Astrocyte (in vitro differentiated cells and primary cell): ENCODE measurements at regions not wholly inside any gene's neighbourhood (a gene's known extent, or its start where the extent isn't known, plus 50 kb on each side); places are given as distances from the start of the nearest gene placed in this dataset.

ENCODE experiments used
- DNase-seq: peaks from one replicate; pipeline ENCODE4 v3.0.0-alpha.2; 2010; ENCODE audit warnings: low read depth
- FAIRE-seq: peaks from 2 replicates; lab custom pipeline; 2011; peaks lifted over from hg19 to GRCh38; lab: Jason Lieb, UNC
- H2AFZ ChIP-seq: 2 replicates; pipeline ENCODE4 v1.6.0; 2012; ENCODE audit warnings: low read depth, low read length, inconsistent platforms
- H3K27ac ChIP-seq: 2 replicates; pipeline ENCODE4 v1.5.1; 2011; ENCODE audit warnings: low read depth, low read length, inconsistent platforms
- H3K27me3 ChIP-seq: 2 replicates; pipeline ENCODE4 v1.6.0; 2011; ENCODE audit warnings: low read length, inconsistent platforms; ENCODE audit not compliant: insufficient read depth
- H3K36me3 ChIP-seq: 2 replicates; pipeline ENCODE4 v1.5.1; 2011; ENCODE audit warnings: low read length, inconsistent platforms; ENCODE audit not compliant: insufficient read depth
- H3K4me1 ChIP-seq: 2 replicates; pipeline ENCODE4 v1.5.1; 2011; ENCODE audit warnings: low read length, inconsistent platforms; ENCODE audit not compliant: insufficient read depth
- H3K4me2 ChIP-seq: 2 replicates; pipeline ENCODE4 v1.6.0; 2012; ENCODE audit warnings: low read length, inconsistent platforms
- H3K4me3 ChIP-seq: 2 replicates; pipeline ENCODE4 v1.5.1; 2011; ENCODE audit warnings: low read depth, mild to moderate bottlenecking, low read length, inconsistent platforms; ENCODE audit not compliant: insufficient read depth
- H3K79me2 ChIP-seq: 2 replicates; pipeline ENCODE4 v1.6.0; 2012; ENCODE audit warnings: mild to moderate bottlenecking, low read length, inconsistent platforms; ENCODE audit not compliant: insufficient read depth
- H3K9ac ChIP-seq: 2 replicates; pipeline ENCODE4 v1.6.0; 2012; ENCODE audit warnings: mild to moderate bottlenecking, low read length, inconsistent platforms
- H3K9me3 ChIP-seq: 2 replicates; pipeline ENCODE4 v1.5.1; 2012; ENCODE audit warnings: low read depth, mild to moderate bottlenecking, low read length, inconsistent platforms; ENCODE audit not compliant: insufficient read depth
- H4K20me1 ChIP-seq: 2 replicates; pipeline ENCODE4 v1.6.0; 2012; ENCODE audit warnings: low read length, inconsistent platforms; ENCODE audit not compliant: insufficient read depth
- H3K27ac Mint-ChIP-seq: one replicate; pipeline ENCODE4 v1.8.0; 2021; ENCODE audit warnings: mild to moderate bottlenecking, mixed read lengths; ENCODE audit not compliant: unreplicated experiment
- H3K27me3 Mint-ChIP-seq: one replicate; pipeline ENCODE4 v1.8.0; 2021; ENCODE audit warnings: low read depth, mixed read lengths; ENCODE audit not compliant: unreplicated experiment
- H3K36me3 Mint-ChIP-seq: one replicate; pipeline ENCODE4 v1.8.0; 2021; ENCODE audit warnings: low read depth, mixed read lengths; ENCODE audit not compliant: unreplicated experiment
- H3K4me1 Mint-ChIP-seq: one replicate; pipeline ENCODE4 v1.8.0; 2021; ENCODE audit warnings: low read depth, mixed read lengths; ENCODE audit not compliant: unreplicated experiment
- H3K4me3 Mint-ChIP-seq: one replicate; pipeline ENCODE4 v1.8.0; 2021; ENCODE audit warnings: mild to moderate bottlenecking, moderate library complexity, mixed read lengths; ENCODE audit not compliant: unreplicated experiment
- H3K9me3 Mint-ChIP-seq: one replicate; pipeline ENCODE4 v1.8.0; 2021; ENCODE audit warnings: mild to moderate bottlenecking, mixed read lengths; ENCODE audit not compliant: unreplicated experiment
- CTCF ChIP-seq: IDR thresholded peaks from 2 replicates; pipeline ENCODE4 v1.5.1; 2011; ENCODE audit warnings: low read depth, mild to moderate bottlenecking, inconsistent platforms, low read length, moderate library complexity; ENCODE audit not compliant: insufficient read depth
- EZH2 ChIP-seq: IDR thresholded peaks from 2 replicates; pipeline ENCODE4 v1.6.1; 2012; ENCODE audit warnings: mild to moderate bottlenecking, low read length, inconsistent platforms; ENCODE audit not compliant: insufficient read depth

- DNase-seq (no peak), FAIRE-seq (no peak)
- Histone ChIP-seq H3K4me3 (no peak overlapping the region), H3K36me3 (no peaks in the 10 kb centered on the region), H4K20me1 (no peaks in the 10 kb centered on the region), H3K27me3 (no peaks in the 10 kb centered on the region), H3K27ac (no peak overlapping the region), H3K4me2 (no peak overlapping the region), H3K9me3 (no peaks in the 10 kb centered on the region), H3K4me1 (no peaks in the 10 kb centered on the region), H3K79me2 (no peaks in the 10 kb centered on the region), H3K9ac (no peak overlapping the region), H2AFZ (no peak overlapping the region)
- no peaks in the 10 kb centered on the region for H3K36me3 Mint-ChIP-seq
- H3K27me3 Mint-ChIP-seq = peaks cover 27% of the 10 kb centered on the region
- TF ChIP-seq EZH2 (no peak), CTCF (no peak)
- peaks cover 1% of the 10 kb centered on the region for H3K9me3 Mint-ChIP-seq
- no peaks in the 10 kb centered on the region for H3K4me1 Mint-ChIP-seq
- H3K4me3 Mint-ChIP-seq = no peak overlapping the region
- no peak overlapping the region for H3K27ac Mint-ChIP-seq
Observed at GRCh38 chr9:93829271-93830011, 125.7 kb downstream of the BARX1 start.

GRCh38 chr9:93828331-93829097 lies 126.6 kb downstream of the BARX1 start:
- no peaks in the 10 kb centered on the region for H4K20me1 ChIP-seq
- no peaks in the 10 kb centered on the region for H3K36me3 ChIP-seq
- no peak for DNase-seq
- H2AFZ ChIP-seq = no peak overlapping the region
- no peak overlapping the region for H3K4me2 ChIP-seq
- TF ChIP-seq CTCF (no peak), EZH2 (no peak)
- no peak overlapping the region for H3K27ac ChIP-seq
- no peak overlapping the region for H3K4me3 ChIP-seq
- H3K79me2 ChIP-seq = no peaks in the 10 kb centered on the region
- no peaks in the 10 kb centered on the region for H3K27me3 ChIP-seq
- H3K4me1 ChIP-seq = no peaks in the 10 kb centered on the region
- no peaks in the 10 kb centered on the region for H3K36me3 Mint-ChIP-seq
- peaks cover 1% of the 10 kb centered on the region for H3K9me3 Mint-ChIP-seq
- H3K9ac ChIP-seq = no peak overlapping the region
- H3K9me3 ChIP-seq = no peaks in the 10 kb centered on the region
- no peaks in the 10 kb centered on the region for H3K4me1 Mint-ChIP-seq
- no peak for FAIRE-seq
- no peak overlapping the region for H3K27ac Mint-ChIP-seq
- H3K27me3 Mint-ChIP-seq = peaks cover 29% of the 10 kb centered on the region
- no peak overlapping the region for H3K4me3 Mint-ChIP-seq
